HG02884 (cell line): ENCODE measurements at regions not wholly inside any gene's neighbourhood (a gene's known extent, or its start where the extent isn't known, plus 50 kb on each side); places are given as distances from the start of the nearest gene placed in this dataset.
"Not testable (repeated sequence)": the region's sequence is repeated elsewhere in the genome, so short reads cannot be mapped to it uniquely, and the experiment has no call there.

Experiments used
- ATAC-seq: cut with Tn5 transposase; IDR thresholded peaks from one replicate; pipeline ENCODE4 v1.9.1; 2021; ENCODE audit warnings: mild to moderate bottlenecking, moderate library complexity; ENCODE audit not compliant: unreplicated experiment

DNA sequence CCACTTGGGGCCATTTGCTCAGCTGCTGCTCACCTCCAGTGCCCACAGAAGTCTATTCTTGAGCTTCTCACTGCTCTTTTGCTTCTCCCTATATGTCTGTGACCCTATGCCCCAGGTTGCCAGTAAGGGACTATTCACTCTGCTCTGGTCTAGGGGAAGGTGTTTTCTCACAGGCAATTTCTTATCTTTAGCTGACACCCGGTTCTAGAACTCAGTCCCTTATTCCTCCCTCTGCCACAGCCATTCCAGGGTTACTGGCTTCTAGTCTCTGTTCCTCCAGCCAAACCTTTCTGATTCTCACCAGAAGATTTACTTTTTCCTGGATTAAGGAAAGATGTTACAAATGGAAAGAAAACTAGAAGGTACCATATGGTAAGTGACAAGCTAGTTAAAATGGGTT lies 574.0 kb downstream of the NTRK3 start:
- ATAC-seq: no peak

DNA sequence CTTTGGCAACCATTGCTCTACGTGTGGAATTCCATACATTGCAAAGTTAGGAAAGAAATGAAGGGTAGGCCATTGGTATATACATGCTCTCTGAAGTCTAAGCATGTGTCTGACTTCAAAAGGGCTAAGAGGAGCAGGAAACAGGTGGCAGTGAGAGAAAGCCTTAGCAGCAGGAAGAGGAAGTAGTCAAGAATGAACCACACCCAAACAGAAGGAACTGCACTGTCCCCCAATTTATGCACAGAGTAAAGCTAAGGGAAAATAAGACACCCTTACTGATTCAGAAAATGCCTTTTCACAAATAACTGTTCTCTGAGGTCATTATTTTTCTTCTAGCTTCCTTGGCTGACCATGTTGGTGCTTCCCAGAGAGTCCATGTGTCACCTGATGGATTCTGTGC lies 575.4 kb downstream of the NTRK3 start:
- ATAC-seq: no peak

DNA sequence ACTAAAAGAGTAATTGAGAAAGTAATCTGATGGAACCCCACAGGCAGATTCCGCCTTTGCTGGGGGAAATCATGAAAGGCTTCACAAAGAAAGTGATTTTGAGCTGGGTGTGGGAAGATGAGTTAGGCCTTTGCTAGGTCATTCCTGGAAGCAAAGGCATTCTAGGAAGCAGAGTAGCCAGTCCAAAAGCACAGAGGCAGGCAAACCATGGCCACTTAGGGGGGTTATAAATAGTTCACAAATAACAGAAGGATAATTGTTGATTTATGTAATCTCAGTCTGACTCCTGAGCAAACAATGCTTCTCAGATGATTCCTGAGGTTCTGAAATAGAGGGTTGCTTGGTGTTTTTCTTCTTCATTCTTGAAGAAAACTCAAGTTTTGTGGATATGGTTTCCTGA lies 576.3 kb downstream of the NTRK3 start:
- ATAC-seq: no peak

DNA sequence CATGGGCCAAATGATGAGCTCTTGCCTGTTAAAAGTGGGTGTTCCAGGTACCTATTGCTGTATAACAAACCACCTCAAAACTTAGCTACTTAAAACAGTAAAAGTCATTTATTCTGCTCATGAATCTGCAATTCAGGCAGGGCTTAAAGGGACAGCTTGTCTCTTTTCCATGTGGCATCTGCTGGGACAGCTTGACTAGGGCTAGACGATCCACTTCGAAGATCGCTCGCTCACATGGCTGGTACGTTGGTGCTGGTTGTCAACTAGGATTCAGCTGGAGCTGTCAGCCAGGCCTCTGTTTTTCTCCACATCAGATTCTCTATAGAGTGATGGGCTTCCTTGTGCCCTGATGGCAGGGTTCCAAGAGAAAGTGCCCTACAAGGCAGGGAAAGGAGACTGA lies 581.3 kb downstream of the NTRK3 start:
- no peak for ATAC-seq

DNA sequence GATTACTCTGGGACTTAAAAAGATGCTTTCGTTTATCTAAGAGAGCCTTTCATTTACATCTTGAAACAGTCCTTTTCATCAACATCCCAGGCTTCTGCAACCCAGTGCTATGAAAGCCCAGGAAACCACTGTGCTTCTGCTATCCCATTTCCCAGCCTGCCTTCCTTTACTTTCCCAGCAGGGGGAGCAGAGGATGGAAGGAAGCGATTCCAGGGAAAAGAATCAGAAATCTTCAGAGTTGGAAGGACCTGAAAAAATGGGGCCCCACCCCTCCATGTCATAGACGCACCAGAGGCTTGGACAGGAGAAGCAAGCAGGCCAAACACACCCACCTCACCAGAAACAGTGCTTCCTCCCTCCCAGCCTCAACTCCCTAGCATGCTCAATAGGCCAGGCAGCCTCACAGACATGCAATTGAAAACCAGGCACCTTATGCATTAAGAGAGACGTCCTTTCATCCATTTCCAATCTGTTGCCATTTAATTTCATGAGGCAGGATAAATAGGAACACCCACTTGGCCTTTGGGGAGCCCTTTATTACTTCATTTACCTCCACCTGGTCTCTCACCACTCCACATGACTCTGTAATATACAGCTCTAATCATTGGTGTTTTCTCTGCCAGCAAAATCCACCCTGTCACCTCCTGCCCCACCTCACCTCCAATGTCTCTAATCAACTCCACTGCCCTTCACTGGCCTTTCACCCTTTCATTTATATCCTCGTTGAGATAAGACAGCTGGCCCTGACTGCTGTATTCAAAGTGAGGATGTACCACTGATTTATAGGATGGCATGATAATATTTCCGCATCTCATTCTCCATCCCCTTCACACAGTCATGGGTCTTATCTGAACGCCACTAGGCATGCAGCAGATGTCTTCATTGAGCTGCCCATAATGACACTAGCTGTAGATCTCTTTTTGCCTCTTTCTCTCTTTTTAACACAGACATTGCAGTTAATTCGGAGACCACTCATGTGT lies 583.9 kb downstream of the NTRK3 start:
- ATAC-seq: no peak

DNA sequence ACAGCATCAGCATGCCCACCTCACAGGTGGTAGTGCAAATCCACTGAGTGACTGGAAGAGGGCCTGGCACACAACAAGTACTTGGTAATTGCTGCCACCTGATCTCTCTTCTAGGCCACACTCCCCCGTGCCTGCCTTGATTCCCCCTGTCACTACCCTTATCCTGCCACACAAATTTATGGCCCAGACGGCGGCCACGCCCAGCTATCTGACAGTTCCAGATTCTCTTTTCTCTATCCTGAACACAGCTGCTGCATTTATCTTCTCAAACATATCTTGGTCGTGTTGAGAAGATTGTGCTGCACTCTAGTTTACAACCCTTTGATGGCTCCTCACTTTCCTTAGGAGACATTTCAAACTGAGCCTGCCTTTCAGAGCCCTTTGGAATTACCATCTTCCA lies 585.2 kb downstream of the NTRK3 start:
- no peak for ATAC-seq

DNA sequence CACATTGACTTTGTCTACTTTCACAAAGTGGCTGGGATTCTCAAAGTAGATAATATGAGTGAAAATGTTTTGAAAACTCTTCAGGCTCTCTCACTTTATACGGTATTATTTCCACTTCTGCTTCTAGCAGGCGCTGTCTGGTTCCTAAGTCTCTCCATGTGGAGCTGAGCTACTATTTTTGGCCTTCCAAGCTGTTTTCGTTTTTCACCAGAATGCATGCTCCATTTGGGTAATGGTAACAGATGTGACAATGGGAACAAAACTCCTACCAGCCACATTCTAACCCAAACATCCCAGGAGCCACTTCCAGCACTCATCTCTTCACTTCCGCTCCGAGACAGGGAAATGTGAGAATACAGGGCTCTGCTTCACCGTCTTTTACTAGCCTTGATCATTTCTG lies 586.7 kb downstream of the NTRK3 start:
- no peak for ATAC-seq

DNA sequence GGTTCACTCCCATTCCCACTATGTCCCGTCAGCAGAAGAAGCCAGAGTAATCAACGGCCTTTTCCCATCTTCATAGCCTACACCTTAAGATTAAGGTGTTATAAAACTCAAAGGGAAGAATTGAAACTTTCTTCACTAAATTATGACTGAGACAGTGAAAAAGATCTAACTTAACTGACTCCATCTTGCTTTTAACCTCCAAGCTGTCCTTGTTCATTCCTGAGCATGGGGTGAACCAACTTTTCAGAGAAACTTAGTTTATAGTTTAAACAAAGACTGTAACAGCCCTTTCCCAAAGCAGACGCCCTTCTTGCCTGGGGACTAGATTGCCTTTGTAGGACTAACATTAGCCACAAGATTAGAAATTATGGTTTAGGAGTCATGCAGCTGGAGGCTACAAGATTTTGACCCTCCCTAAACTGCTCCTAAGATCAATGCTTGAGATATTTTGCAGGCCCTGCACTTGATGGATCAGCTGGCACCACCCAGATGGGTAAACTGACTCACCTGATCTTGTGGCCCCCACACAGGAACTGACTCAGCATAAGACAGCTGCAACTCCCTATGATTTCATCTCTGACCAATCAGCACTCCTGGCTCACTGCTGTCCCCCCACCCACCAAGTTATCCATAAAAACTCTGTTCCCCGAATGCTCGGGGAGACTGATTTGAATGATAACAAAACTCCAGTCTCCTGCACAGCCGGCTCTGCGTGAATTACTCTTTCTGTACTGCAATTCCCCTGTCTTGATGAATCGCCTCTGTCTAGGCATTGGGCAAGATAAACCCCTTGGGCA lies 587.6 kb downstream of the NTRK3 start:
- not testable (repeated sequence) for ATAC-seq

DNA sequence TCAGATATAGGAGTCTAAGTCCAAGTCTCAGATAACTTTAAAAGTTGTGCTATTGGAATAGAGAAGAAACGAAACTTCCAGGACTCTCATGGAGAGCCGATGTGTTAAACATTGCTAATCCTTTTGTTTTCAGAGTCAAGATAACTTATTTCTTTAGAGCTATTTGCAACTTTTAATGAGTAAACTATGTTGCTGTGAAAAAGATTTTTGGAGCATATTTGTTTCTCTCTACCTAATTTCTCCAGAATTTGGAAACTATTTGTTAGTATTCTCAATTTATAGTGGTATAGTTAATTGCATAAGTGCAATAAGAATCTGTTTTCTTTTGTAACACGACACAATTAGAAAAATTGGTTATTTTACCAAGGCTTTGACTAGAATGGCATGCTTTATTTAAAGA lies 588.9 kb downstream of the NTRK3 start:
- no peak for ATAC-seq

DNA sequence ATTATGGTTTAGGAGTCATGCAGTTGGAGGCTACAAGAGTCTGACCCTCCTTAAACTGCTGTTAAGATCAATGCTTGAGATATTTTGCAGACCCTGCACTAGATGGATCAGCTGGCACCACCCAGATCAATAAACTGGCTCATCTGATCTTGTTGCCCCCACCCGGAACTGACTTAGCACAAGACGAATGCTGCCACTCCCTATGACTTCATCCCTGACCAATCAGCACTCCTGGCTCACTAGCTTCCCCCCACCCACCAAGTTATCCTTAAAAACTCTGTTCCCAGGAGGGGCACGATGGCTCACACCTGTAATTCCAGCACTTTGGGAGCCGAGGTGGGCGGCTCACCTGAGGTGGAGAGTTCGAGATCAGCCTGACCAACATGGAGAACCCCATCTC lies 594.0 kb downstream of the NTRK3 start:
- ATAC-seq: no peak

DNA sequence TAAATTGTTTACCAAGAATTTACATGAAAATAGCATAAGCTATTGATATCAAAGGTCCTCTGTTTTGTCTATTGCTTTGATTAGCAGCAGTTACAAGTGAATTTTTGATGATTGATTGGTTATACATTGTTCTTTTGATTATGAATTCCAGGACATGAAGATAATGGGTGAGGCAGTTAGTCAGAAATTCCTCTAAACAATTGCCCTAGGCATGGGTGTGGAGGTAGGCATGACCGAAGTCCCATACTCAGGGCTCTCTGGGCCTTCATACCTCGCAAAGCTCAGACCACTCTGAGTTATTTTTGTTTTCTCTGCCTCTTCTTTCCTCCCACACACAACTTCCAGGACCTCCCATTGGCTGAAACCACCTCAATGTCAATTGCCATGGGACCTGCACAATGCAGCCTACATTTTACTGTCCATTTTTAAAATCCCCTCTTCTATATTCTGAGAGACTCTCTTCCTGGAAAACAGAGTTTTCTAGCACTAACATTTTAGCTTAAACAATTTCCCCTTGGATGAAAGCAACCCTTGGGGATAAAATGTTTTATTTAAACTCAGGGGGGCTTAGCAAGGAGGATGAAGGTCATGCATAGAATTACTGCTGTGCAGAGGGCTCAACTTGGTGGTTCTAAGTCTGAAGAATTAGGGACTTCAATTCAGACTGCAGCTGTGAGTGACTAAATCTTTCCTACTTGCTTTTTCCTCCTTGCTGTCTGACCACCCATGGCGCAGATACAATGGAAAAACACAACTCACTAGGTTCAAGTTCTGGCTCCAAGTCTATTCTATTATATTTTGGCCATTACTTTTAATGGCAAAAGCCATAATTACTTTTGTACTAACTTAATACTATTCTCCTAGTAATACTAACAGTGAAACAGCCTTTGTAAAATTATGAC lies 594.8 kb downstream of the NTRK3 start:
- ATAC-seq: no peak

DNA sequence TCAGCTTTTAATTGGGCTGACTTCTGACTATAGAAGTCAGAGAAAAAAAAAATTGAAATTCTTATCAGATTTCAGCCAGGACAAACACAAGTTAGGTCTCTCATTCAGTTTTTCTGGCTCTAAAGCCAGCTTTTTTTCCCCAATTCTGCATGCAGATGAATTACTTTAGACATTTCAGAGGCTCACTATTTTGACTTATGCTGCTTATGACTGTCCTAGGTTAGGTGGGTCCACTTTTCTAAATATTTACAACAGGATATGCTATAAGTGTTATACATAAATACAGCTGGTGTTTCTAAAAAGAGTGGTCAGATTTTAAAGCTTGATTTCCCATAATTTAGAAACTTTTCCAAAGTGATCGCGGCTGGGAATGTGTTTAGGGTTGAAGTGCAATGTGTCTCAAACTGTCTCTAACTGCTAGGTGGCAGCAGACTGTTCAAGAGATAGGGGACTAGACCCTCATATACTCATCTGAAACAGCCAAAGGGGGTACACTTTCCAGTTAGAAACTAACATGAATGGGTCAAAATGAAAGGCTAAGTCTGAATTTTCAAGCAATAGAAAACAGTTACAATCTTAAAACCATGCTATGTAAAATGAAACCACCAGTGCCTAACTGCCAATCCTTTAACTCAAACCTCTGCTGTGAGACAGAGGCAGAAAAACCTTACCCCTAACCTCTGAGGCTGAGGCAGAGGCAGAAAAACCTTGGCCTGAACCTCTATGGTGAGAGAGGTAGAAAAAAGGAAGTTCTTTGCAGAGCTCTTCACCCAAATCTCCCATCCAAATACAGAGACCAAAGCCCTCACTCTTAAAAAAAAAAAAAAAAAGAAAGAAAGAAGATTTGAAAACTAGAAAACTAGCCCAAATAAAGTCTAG lies 596.0 kb downstream of the NTRK3 start:
- no peak for ATAC-seq

DNA sequence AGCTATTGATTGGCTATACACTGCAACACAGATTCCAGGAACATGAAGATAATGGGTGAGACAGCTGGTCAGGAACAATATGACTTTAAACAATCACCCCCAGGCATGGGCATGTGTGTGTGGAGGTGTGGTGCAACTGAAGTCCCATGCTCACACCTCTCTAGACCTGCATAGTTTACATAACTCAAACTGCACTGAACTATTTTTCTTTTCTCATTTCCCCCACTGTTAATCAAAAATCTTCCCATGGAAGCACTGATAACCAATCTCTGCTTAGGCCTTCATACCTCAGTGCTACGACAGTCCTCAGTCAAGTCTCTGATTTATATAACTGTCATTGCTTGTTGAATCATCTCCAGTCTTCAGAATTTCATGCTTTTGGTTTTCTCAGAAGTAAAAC lies 600.2 kb downstream of the NTRK3 start:
- no peak for ATAC-seq

DNA sequence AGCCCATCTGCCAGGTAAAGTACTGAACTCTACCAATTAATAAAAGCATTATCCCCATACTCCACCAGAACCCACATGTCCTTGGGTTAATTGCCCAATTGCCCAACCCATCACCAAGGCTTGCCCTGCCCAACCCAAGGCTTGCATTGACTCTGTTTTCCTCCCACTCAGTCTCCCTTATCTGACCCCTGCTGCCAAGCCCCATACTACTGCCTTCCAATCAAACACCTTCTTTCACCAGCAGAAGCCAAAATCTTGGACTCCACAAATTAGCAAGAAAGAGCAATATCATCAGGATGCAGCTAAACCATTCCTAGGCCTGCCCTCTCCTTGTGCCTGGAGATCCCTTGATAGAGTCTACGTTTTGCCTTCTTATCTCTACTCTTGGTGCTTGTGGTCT lies 602.9 kb downstream of the NTRK3 start:
- no peak for ATAC-seq

DNA sequence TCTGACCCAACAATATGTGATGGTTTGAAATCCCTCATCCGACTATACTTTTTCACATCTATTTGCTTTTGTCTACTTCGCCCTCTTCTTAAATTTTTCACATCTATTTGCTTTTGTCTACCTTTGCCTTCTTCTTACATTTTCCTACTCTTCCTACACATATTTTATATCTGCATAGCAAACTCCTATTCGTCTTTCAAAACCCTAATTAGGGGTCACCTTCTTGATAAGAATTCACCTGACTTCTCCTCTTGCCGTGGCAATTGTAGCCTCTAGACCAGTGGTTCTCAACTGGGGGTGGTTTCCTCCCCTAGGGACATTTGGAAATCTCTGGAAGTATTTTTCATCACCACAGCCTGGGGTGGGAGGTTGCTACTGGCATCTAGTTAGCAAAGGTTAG lies 607.4 kb downstream of the NTRK3 start:
- ATAC-seq: no peak

DNA sequence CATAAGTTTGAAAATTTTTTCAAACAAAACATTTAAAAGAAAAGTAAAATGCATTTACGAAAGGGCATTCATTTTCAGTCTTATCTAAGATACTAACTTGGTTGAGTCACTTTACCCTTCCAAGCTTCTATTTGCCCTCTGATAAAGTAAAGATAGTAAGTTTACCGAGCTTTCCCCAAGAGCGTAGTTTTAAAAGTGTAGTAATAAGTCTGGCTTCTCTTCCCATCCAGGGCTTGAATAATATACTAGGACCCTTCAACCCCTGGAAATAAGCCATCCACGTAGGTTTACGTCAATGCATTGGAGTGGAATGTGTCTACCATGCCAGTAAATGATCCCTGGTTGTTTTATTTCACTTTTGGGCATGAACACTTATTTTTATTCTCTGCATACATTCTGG lies 608.3 kb downstream of the NTRK3 start:
- ATAC-seq: no peak

DNA sequence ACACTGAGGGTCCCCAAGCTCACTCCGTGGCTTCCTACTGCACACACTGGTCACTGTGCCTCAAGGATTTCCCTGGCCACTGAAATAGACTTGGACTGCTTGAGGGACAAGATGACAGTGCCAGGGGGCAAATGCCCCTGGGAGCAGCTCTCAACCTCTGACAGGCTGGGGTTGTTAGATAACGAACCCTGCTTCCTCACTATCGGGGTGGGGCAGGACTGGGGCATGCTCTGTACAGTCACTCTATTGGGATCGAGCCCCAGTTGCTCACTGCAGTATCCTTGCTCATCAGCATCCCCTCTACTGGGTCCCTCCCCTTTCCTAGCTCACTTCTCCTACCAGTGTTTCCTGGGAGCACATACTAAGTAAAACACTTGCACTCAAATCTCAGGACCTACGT lies 610.8 kb downstream of the NTRK3 start:
- ATAC-seq: no peak

DNA sequence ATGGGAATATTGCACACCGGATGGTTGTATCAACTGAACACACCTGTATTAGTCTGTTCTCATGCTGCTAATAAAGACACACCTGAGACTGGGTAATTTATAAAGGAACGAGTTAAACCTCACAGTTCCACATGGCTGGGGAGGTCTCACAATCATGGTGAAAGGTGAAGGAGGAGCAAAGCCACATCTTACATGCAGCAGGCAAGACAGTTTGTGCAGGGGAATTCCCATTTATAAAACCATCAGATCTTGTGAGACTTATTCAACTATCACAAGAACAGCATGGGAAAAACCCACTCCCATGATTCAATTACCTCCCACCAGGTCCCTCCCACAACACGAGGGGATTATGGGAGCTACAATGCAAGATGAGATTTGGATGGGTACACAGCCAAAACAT lies 613.5 kb downstream of the NTRK3 start:
- ATAC-seq: not testable (repeated sequence)

DNA sequence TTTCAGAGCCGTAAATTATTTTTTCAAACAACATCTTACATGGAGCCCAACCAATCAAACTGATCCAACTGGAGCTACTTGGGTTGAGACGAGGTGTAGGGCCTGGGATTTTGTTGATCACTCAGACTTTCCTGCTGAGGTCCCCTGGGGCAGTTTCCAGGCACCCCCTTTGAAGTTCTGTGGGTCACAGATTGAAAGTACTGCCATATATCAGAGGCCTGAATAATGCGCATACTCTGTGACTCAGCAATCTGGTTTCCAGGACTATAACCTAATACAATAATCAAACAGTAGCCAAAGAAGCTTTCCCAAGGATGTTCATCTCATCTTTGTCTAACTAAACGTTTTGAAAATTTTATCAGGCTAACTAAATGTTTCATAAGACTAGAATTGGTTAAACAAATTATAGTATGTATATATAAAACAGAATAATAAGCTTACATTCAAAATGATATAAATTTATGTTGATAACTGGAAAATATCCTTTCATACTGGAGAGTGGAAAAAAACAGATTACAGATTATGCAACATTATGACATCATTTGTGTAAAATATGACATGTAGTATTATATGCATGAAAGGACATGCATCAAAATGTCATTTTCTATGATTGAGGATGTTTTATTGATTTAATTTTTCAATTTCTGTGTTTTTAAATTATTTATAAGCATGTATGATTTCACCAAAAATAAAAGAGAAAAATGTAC lies 617.1 kb downstream of the NTRK3 start:
- ATAC-seq: no peak
